ENCODE measurements at regions not wholly inside any gene's neighbourhood (a gene's known extent, or its start where the extent isn't known, plus 50 kb on each side); places are given as distances from the start of the nearest gene placed in this dataset.

DNA sequence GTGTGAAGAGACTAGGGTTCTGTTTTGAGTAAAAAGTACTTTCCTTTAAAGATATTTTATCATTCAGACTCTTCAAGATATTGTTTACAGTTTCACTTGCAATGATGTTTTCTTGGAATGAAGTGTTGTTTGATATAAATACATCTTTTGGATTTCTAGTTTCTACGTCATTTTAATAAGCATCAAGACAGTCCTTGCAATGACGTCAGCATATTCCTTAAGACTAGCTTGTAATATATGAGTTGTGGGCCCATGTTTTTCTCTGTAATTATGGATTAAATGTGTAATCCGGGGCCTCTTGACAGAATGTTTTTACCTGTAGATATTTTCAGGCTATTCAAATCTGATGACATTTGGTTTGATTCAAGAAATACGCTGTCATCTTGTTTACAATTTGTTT lies 66.1 kb downstream of the RBMX2 start:
- H3K9ac ChIP-seq (ENCODE audit: low read length) = no peak overlapping the region
- no peak overlapping the region for H4K8ac ChIP-seq (ENCODE audit: low read length)
- no peak overlapping the region for H2BK12ac ChIP-seq (ENCODE audit: low read length in 2 of 2)
- no peak overlapping the region for H4K91ac ChIP-seq (ENCODE audit: low read length)
- H3K23ac ChIP-seq (ENCODE audit: low read length in 2 of 2) = no peak overlapping the region
- no peak overlapping the region for H2BK5ac ChIP-seq (ENCODE audit: low read depth, low read length, poor library complexity, severe bottlenecking)
- H3K14ac ChIP-seq (ENCODE audit: low read length in 2 of 2) = no peak overlapping the region
- H3K4ac ChIP-seq (ENCODE audit: low read depth in 1 of 2, low read length in 2 of 2) = no peak overlapping the region
- WGBS = 100% methylated on average over 1 of the region's 4 CpGs
- no peak overlapping the region for H3K4me3 ChIP-seq (ENCODE audit: insufficient read depth in 1 of 2, low read depth in 1 of 2, low read length in 2 of 2)
- H3K18ac ChIP-seq (ENCODE audit: low read depth in 1 of 2, low read length in 2 of 2) = no peak overlapping the region
- H2AFZ ChIP-seq (ENCODE audit: low read depth, low read length) = no peak overlapping the region
- no peak for DNase-seq
- H3K4me2 ChIP-seq (ENCODE audit: low read length, poor library complexity, severe bottlenecking) = no peak overlapping the region
- no peak overlapping the region for H3K27ac ChIP-seq (ENCODE audit: low read length, poor library complexity, severe bottlenecking)
- H3K27me3 ChIP-seq (ENCODE audit: control insufficient read depth in 1 of 2, insufficient read depth in 1 of 2, low read length in 2 of 2) = peaks cover 0 to 18% of the 10 kb centered on the region in 2 experiments
- no peak overlapping the region for H2BK15ac ChIP-seq (ENCODE audit: low read depth, poor library complexity, severe bottlenecking)
- H3K36me3 ChIP-seq (ENCODE audit: control insufficient read depth in 1 of 2, insufficient read depth in 2 of 2, low read depth in 1 of 2, low read length in 2 of 2) = no peaks in the 10 kb centered on the region
- no peaks in the 10 kb centered on the region for H3K9me3 ChIP-seq (ENCODE audit: control insufficient read depth, low read length)
- no peak overlapping the region for H2BK120ac ChIP-seq (ENCODE audit: low read depth, low read length)
- H3K4me1 ChIP-seq (ENCODE audit: control insufficient read depth, insufficient read depth, low read depth, low read length) = no peaks in the 10 kb centered on the region
- H3K79me1 ChIP-seq (replicated peaks; ENCODE audit: low read length, poor library complexity, severe bottlenecking) = no peaks in the 10 kb centered on the region
- H2AK5ac ChIP-seq (ENCODE audit: low read length, severe bottlenecking) = no peak overlapping the region

- Histone ChIP-seq H3K4me3 (ENCODE audit: insufficient read depth in 1 of 2, low read depth in 1 of 2, low read length in 2 of 2) (no peak overlapping the region), H3K4me1 (ENCODE audit: control insufficient read depth, insufficient read depth, low read depth, low read length) (no peaks in the 10 kb centered on the region), H2BK12ac (ENCODE audit: low read length in 2 of 2) (no peak overlapping the region), H3K79me1 (replicated peaks; ENCODE audit: low read length, poor library complexity, severe bottlenecking) (no peaks in the 10 kb centered on the region), H2BK120ac (ENCODE audit: low read depth, low read length) (no peak overlapping the region), H2AFZ (ENCODE audit: low read depth, low read length) (no peak overlapping the region), H2AK5ac (ENCODE audit: low read length, severe bottlenecking) (no peak overlapping the region), H3K27me3 (ENCODE audit: control insufficient read depth in 1 of 2, insufficient read depth in 1 of 2, low read length in 2 of 2) (peaks cover 0 to 18% of the 10 kb centered on the region in 2 experiments), H3K14ac (ENCODE audit: low read length in 2 of 2) (no peak overlapping the region), H3K9ac (ENCODE audit: low read length) (no peak overlapping the region), H3K23ac (ENCODE audit: low read length in 2 of 2) (no peak overlapping the region), H3K4ac (ENCODE audit: low read depth in 1 of 2, low read length in 2 of 2) (no peak overlapping the region), H3K9me3 (ENCODE audit: control insufficient read depth, low read length) (no peaks in the 10 kb centered on the region), H3K36me3 (ENCODE audit: control insufficient read depth in 1 of 2, insufficient read depth in 2 of 2, low read depth in 1 of 2, low read length in 2 of 2) (no peaks in the 10 kb centered on the region), H2BK5ac (ENCODE audit: low read depth, low read length, poor library complexity, severe bottlenecking) (no peak overlapping the region), H4K8ac (ENCODE audit: low read length) (no peak overlapping the region), H3K4me2 (ENCODE audit: low read length, poor library complexity, severe bottlenecking) (no peak overlapping the region), H4K91ac (ENCODE audit: low read length) (no peak overlapping the region), H3K27ac (ENCODE audit: low read length, poor library complexity, severe bottlenecking) (no peak overlapping the region), H3K18ac (ENCODE audit: low read depth in 1 of 2, low read length in 2 of 2) (no peak overlapping the region), H2BK15ac (ENCODE audit: low read depth, poor library complexity, severe bottlenecking) (no peak overlapping the region)
- 100% methylated on average over 2 of the region's 3 CpGs for WGBS
- DNase-seq = no peak
Observed at GRCh38 chrX:130468395-130468923, 66.7 kb downstream of the RBMX2 start.

DNA sequence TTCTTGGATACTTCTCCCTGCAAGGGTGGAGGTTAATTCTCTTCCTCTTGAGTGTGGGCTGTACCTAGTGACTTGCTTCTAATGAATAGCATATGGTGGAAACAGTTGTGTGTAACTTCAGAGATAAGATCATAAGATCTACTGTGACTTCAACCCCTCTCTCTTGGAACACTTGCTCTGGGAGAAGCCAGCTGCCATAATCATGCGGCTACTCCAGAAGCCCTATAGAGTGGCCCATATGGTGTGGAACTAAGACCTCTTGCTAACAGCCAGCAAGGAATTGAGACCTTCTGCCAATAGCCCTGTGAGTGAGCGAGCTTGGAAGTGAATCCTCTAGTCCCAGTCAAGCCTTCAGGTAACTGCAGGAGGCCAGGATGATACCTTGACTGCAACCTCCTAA lies 81.1 kb downstream of the RBMX2 start:
- Histone ChIP-seq H3K4ac (ENCODE audit: low read depth in 1 of 2, low read length in 2 of 2) (no peak overlapping the region), H2AK5ac (ENCODE audit: low read length, severe bottlenecking) (no peak overlapping the region), H2AFZ (ENCODE audit: low read depth, low read length) (no peak overlapping the region), H3K27ac (ENCODE audit: low read length, poor library complexity, severe bottlenecking) (no peak overlapping the region), H3K4me2 (ENCODE audit: low read length, poor library complexity, severe bottlenecking) (no peak overlapping the region), H4K8ac (ENCODE audit: low read length) (no peak overlapping the region), H2BK15ac (ENCODE audit: low read depth, poor library complexity, severe bottlenecking) (no peak overlapping the region), H3K14ac (ENCODE audit: low read length in 2 of 2) (no peak overlapping the region), H3K27me3 (ENCODE audit: control insufficient read depth in 1 of 2, insufficient read depth in 1 of 2, low read length in 2 of 2) (peaks cover 0 to 11% of the 10 kb centered on the region in 2 experiments), H3K36me3 (ENCODE audit: control insufficient read depth in 1 of 2, insufficient read depth in 2 of 2, low read depth in 1 of 2, low read length in 2 of 2) (no peaks in the 10 kb centered on the region), H3K79me1 (replicated peaks; ENCODE audit: low read length, poor library complexity, severe bottlenecking) (no peaks in the 10 kb centered on the region), H4K91ac (ENCODE audit: low read length) (no peak overlapping the region), H3K4me3 (ENCODE audit: insufficient read depth in 1 of 2, low read depth in 1 of 2, low read length in 2 of 2) (no peak overlapping the region), H3K9me3 (ENCODE audit: control insufficient read depth, low read length) (no peaks in the 10 kb centered on the region), H3K4me1 (ENCODE audit: control insufficient read depth, insufficient read depth, low read depth, low read length) (no peaks in the 10 kb centered on the region), H3K9ac (ENCODE audit: low read length) (no peak overlapping the region), H2BK5ac (ENCODE audit: low read depth, low read length, poor library complexity, severe bottlenecking) (no peak overlapping the region), H2BK12ac (ENCODE audit: low read length in 2 of 2) (no peak overlapping the region), H2BK120ac (ENCODE audit: low read depth, low read length) (no peak overlapping the region), H3K23ac (ENCODE audit: low read length in 2 of 2) (no peak overlapping the region), H3K18ac (ENCODE audit: low read depth in 1 of 2, low read length in 2 of 2) (no peak overlapping the region)
- WGBS = 83% methylated on average over 2 of the region's 2 CpGs
- no peak for DNase-seq

GRCh38 chrX:130485870-130486269 lies 84.1 kb downstream of the RBMX2 start:
- no peak for DNase-seq
- H2BK120ac ChIP-seq (ENCODE audit: low read depth, low read length) = no peak overlapping the region
- H2BK12ac ChIP-seq (ENCODE audit: low read length in 2 of 2) = no peak overlapping the region
- no peaks in the 10 kb centered on the region for H3K36me3 ChIP-seq (ENCODE audit: control insufficient read depth in 1 of 2, insufficient read depth in 2 of 2, low read depth in 1 of 2, low read length in 2 of 2)
- no peaks in the 10 kb centered on the region for H3K79me1 ChIP-seq (replicated peaks; ENCODE audit: low read length, poor library complexity, severe bottlenecking)
- no peak overlapping the region for H3K4ac ChIP-seq (ENCODE audit: low read depth in 1 of 2, low read length in 2 of 2)
- no peak overlapping the region for H2BK5ac ChIP-seq (ENCODE audit: low read depth, low read length, poor library complexity, severe bottlenecking)
- H3K9ac ChIP-seq (ENCODE audit: low read length) = no peak overlapping the region
- no peak overlapping the region for H4K8ac ChIP-seq (ENCODE audit: low read length)
- H2AFZ ChIP-seq (ENCODE audit: low read depth, low read length) = no peak overlapping the region
- no peak overlapping the region for H3K4me3 ChIP-seq (ENCODE audit: insufficient read depth in 1 of 2, low read depth in 1 of 2, low read length in 2 of 2)
- H3K4me2 ChIP-seq (ENCODE audit: low read length, poor library complexity, severe bottlenecking) = no peak overlapping the region
- H3K27ac ChIP-seq (ENCODE audit: low read length, poor library complexity, severe bottlenecking) = no peak overlapping the region
- no peak overlapping the region for H2AK5ac ChIP-seq (ENCODE audit: low read length, severe bottlenecking)
- H3K4me1 ChIP-seq (ENCODE audit: control insufficient read depth, insufficient read depth, low read depth, low read length) = no peaks in the 10 kb centered on the region
- H3K18ac ChIP-seq (ENCODE audit: low read depth in 1 of 2, low read length in 2 of 2) = no peak overlapping the region
- no peak overlapping the region for H4K91ac ChIP-seq (ENCODE audit: low read length)
- H3K23ac ChIP-seq (ENCODE audit: low read length in 2 of 2) = no peak overlapping the region
- WGBS = no CpG with 5 or more reads among the region's 1 CpG
- H3K14ac ChIP-seq (ENCODE audit: low read length in 2 of 2) = no peak overlapping the region
- H3K27me3 ChIP-seq (ENCODE audit: control insufficient read depth in 1 of 2, insufficient read depth in 1 of 2, low read length in 2 of 2) = peaks cover 0 to 16% of the 10 kb centered on the region in 2 experiments
- no peak overlapping the region for H2BK15ac ChIP-seq (ENCODE audit: low read depth, poor library complexity, severe bottlenecking)
- H3K9me3 ChIP-seq (ENCODE audit: control insufficient read depth, low read length) = no peaks in the 10 kb centered on the region
